ENCODE measurements at regions not wholly inside any gene's neighbourhood (a gene's known extent, or its start where the extent isn't known, plus 50 kb on each side); places are given as distances from the start of the nearest gene placed in this dataset.

GRCh38 chr13:68124437-68125086, 894.4 kb upstream of the PCDH9 start:
- TF ChIP-seq CTCF (IDR thresholded peaks at IDR 0.05; ENCODE audit: low read depth, low read length) = no peak
- TF ChIP-seq EZH2phosphoT487 (IDR thresholded peaks at IDR 0.05; ENCODE audit: low read depth) = no peak
